Large intestine (tissue), 3 donors: ENCODE measurements at regions not wholly inside any gene's neighbourhood (a gene's known extent, or its start where the extent isn't known, plus 50 kb on each side); places are given as distances from the start of the nearest gene placed in this dataset.

Experiments used
- DNase-seq, 2 donors: peaks; one replicate each; pipeline versions ENCODE4 v3.0.0 to v3.0.0-alpha.2; 2013
- H3K27ac ChIP-seq: one replicate; pipeline ENCODE4 v1.5.1; 2013; ENCODE audit warnings: low read length
- H3K27me3 ChIP-seq: 2 replicates; pipeline ENCODE4 v1.6.1; 2013; ENCODE audit warnings: low read length; ENCODE audit not compliant: control insufficient read depth, insufficient read depth
- H3K36me3 ChIP-seq: 2 replicates; pipeline ENCODE4 v1.6.1; 2013; ENCODE audit warnings: low read length; ENCODE audit not compliant: control insufficient read depth, insufficient read depth
- H3K4me1 ChIP-seq: one replicate; pipeline ENCODE4 v1.6.1; 2013; ENCODE audit warnings: low read length; ENCODE audit not compliant: control insufficient read depth, insufficient read depth
- H3K4me3 ChIP-seq: one replicate; pipeline ENCODE4 v1.5.1; 2013; ENCODE audit warnings: low read length
- H3K9me3 ChIP-seq: one replicate; pipeline ENCODE4 v1.6.1; 2013; ENCODE audit warnings: mild to moderate bottlenecking, low read depth, low read length, moderate library complexity; ENCODE audit not compliant: control insufficient read depth
- WGBS: methylation state at CpG from one replicate; pipeline ENCODE4 v1.1.5; 2013; ENCODE audit warnings: low lambda C conversion rate; ENCODE audit not compliant: insufficient coverage; 5-methylcytosine and 5-hydroxymethylcytosine counted together

GRCh38 chr4:57265831-57266582, 155.8 kb upstream of the IGFBP7 start:
- no peaks in the 10 kb centered on the region for H3K36me3 ChIP-seq
- H3K4me3 ChIP-seq: no peak overlapping the region
- no peak overlapping the region for H3K27ac ChIP-seq
- 64% methylated on average over 2 of the region's 6 CpGs for WGBS
- no peak for DNase-seq
- no peaks in the 10 kb centered on the region for H3K4me1 ChIP-seq
- no peaks in the 10 kb centered on the region for H3K27me3 ChIP-seq
- peaks cover 3% of the 10 kb centered on the region for H3K9me3 ChIP-seq

- H3K36me3 ChIP-seq: no peaks in the 10 kb centered on the region
Measured at GRCh38 chr4:57254754-57255153, 144.6 kb upstream of the IGFBP7 start.

GRCh38 chr4:57249083-57249482, 138.9 kb upstream of the IGFBP7 start:
- Histone ChIP-seq H3K27ac (no peak overlapping the region), H3K9me3 (no peaks in the 10 kb centered on the region), H3K4me3 (no peak overlapping the region), H3K4me1 (no peaks in the 10 kb centered on the region), H3K27me3 (no peaks in the 10 kb centered on the region), H3K36me3 (no peaks in the 10 kb centered on the region)
- DNase-seq: no peak
- no CpG with 5 or more reads among the region's 1 CpG for WGBS

More at GRCh38 chr4:57254754-57255153, 144.6 kb upstream of the IGFBP7 start:
- no peak overlapping the region for H3K4me3 ChIP-seq
- no peaks in the 10 kb centered on the region for H3K27me3 ChIP-seq
- no peaks in the 10 kb centered on the region for H3K9me3 ChIP-seq
- H3K4me1 ChIP-seq: no peaks in the 10 kb centered on the region
- H3K27ac ChIP-seq: no peak overlapping the region
- no peak for DNase-seq

GRCh38 chr4:57243076-57243475, 132.9 kb upstream of the IGFBP7 start:
- Histone ChIP-seq H3K36me3 (no peaks in the 10 kb centered on the region), H3K9me3 (no peaks in the 10 kb centered on the region), H3K4me3 (no peak overlapping the region), H3K27me3 (no peaks in the 10 kb centered on the region), H3K4me1 (no peaks in the 10 kb centered on the region), H3K27ac (no peak overlapping the region)
- no peak for DNase-seq
- WGBS: no CpG with 5 or more reads among the region's 2 CpGs

GRCh38 chr4:57234252-57234775, 124.1 kb upstream of the IGFBP7 start:
- no peak for DNase-seq
- no peak overlapping the region for H3K4me3 ChIP-seq
- no peaks in the 10 kb centered on the region for H3K36me3 ChIP-seq

GRCh38 chr4:57233386-57233785, 123.2 kb upstream of the IGFBP7 start:
- Histone ChIP-seq H3K9me3 (no peaks in the 10 kb centered on the region), H3K36me3 (no peaks in the 10 kb centered on the region), H3K27me3 (no peaks in the 10 kb centered on the region), H3K4me1 (no peaks in the 10 kb centered on the region), H3K4me3 (no peak overlapping the region), H3K27ac (no peak overlapping the region)
- no CpG with 5 or more reads among the region's 4 CpGs for WGBS
- DNase-seq: no peak

More at GRCh38 chr4:57234252-57234775, 124.1 kb upstream of the IGFBP7 start:
- no peaks in the 10 kb centered on the region for H3K9me3 ChIP-seq
- no peaks in the 10 kb centered on the region for H3K27me3 ChIP-seq
- H3K4me1 ChIP-seq: no peaks in the 10 kb centered on the region
- H3K27ac ChIP-seq: no peak overlapping the region
- 50% methylated on average over 2 of the region's 12 CpGs for WGBS

- no peak for DNase-seq
- H3K27me3 ChIP-seq: no peaks in the 10 kb centered on the region
- H3K36me3 ChIP-seq: no peaks in the 10 kb centered on the region
- WGBS: no CpG with 5 or more reads among the region's 2 CpGs
- H3K9me3 ChIP-seq: no peaks in the 10 kb centered on the region
- H3K4me3 ChIP-seq: no peak overlapping the region
- H3K27ac ChIP-seq: no peak overlapping the region
- no peaks in the 10 kb centered on the region for H3K4me1 ChIP-seq
Measured at GRCh38 chr4:57231781-57232180, 121.6 kb upstream of the IGFBP7 start.

GRCh38 chr4:57220734-57221133, 110.5 kb upstream of the IGFBP7 start:
- Histone ChIP-seq H3K4me1 (no peaks in the 10 kb centered on the region), H3K27me3 (no peaks in the 10 kb centered on the region), H3K4me3 (no peak overlapping the region), H3K27ac (no peak overlapping the region), H3K36me3 (no peaks in the 10 kb centered on the region), H3K9me3 (no peaks in the 10 kb centered on the region)
- no peak for DNase-seq
- no CpG with 5 or more reads among the region's 2 CpGs for WGBS

GRCh38 chr4:57220172-57220571, 110.0 kb upstream of the IGFBP7 start:
- Histone ChIP-seq H3K9me3 (no peaks in the 10 kb centered on the region), H3K4me1 (no peaks in the 10 kb centered on the region), H3K4me3 (no peak overlapping the region), H3K27ac (no peak overlapping the region), H3K27me3 (no peaks in the 10 kb centered on the region), H3K36me3 (no peaks in the 10 kb centered on the region)
- no peak for DNase-seq
- WGBS: 100% methylated on average over 1 of the region's 2 CpGs

- no peak overlapping the region for H3K4me3 ChIP-seq
- no CpG with 5 or more reads among the region's 2 CpGs for WGBS
- H3K36me3 ChIP-seq: no peaks in the 10 kb centered on the region
- DNase-seq: no peak
- no peaks in the 10 kb centered on the region for H3K4me1 ChIP-seq
- no peaks in the 10 kb centered on the region for H3K9me3 ChIP-seq
- H3K27me3 ChIP-seq: no peaks in the 10 kb centered on the region
- no peak overlapping the region for H3K27ac ChIP-seq
Measured at GRCh38 chr4:57219431-57219830, 109.2 kb upstream of the IGFBP7 start.
